ENCODE measurements at regions not wholly inside any gene's neighbourhood (a gene's known extent, or its start where the extent isn't known, plus 50 kb on each side); places are given as distances from the start of the nearest gene placed in this dataset.

DNA sequence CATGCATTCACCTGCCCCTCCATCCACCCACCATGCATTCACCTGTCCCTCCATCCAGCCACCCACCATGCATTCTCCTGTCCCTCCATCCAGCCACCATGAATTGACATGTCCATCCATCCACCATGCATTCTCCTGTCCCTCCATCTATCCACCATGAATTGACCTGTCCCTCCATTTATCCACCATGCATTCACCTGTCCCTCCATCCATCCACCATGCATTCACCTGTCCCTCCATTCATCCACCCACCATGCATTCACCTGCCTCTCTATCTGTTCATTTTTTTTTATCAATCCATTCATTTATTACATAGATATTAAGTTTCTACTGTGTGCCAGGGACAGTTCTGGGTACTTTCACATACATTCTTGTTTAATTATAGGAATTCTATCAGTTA lies 69.2 kb downstream of the MYCN start:
- no peak for DNase-seq

DNA sequence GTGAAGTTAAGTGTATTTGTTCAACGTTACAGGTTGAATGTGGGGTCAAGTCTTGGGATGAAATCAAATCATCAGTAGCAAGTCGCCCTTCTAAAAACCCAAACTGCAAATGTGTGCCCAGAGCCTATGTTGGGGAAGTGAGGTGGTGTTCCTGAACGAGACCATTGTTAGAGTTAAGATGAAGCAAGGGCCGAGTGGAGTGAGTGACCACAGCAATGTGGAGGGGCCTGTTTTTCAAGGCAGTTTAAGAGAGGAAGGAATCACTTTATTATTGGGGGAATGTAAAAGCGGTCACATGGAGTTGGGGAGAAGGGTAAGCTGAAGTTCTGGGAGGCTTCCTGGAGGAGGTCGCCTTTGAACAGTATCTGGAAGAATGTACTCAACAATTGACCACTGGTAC lies 68.5 kb downstream of the MYCN start:
- no peak for DNase-seq

DNA sequence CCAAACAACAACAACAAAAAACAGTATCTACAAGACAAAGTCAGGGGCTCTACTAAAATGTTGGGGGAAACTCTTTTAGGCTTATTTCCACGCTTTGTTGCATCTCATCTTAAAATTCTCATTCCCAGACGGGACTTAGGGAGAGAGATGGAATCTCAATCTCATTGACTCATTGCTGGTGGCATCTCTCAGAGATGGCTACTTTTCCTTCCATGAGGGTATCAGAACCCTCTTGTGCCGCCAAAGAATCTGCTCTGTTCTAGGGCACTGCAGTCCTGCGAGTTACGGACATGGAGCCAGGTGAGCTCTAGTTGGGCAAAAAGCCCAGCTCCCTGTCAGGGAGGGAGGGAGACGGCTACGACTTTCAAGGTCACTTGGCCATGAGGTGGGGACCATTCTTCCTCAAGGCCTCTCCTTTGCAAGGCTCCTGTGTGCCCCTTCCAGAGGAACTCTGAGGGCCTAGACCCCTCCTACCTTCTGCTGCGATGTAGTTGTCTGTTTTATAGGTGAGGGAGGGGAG lies 68.0 kb downstream of the MYCN start:
- no peak for DNase-seq

DNA sequence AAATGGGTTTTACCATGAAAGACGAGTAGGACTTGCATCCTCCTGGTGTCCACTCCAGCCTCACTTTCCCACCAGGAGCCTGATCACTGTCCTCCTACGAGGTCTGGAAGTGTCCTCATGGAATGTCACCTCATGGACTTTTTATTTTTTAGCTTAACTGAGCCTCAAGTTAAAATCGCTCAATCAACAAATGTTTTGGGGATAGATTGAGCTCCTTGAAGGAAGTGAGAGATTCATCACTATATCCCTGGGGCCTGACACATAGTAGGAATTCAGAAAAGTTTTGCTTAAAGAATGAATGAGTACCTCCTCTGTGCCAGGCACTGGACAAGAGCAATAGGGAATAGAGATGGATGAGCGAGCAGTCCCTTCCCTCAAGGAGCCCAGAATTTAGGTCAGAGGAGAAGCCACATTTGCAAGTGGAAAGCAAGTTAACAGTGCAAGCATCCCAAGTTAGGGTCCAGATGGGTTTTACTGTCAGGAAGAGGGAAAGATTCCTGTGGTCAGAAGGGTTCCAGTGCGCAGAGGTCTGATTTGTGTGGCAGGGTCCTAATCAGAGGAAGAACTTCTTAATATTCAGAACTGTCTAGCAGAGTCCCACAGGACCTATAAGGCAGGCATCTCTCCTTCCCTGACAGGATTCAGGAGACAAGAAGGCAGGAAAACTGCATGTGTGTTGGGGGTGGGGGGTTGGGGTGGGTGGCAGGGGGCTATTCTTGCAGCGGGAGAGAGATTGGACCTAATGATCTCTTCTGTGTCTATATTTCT lies 67.0 kb downstream of the MYCN start:
- DNase-seq: no peak

DNA sequence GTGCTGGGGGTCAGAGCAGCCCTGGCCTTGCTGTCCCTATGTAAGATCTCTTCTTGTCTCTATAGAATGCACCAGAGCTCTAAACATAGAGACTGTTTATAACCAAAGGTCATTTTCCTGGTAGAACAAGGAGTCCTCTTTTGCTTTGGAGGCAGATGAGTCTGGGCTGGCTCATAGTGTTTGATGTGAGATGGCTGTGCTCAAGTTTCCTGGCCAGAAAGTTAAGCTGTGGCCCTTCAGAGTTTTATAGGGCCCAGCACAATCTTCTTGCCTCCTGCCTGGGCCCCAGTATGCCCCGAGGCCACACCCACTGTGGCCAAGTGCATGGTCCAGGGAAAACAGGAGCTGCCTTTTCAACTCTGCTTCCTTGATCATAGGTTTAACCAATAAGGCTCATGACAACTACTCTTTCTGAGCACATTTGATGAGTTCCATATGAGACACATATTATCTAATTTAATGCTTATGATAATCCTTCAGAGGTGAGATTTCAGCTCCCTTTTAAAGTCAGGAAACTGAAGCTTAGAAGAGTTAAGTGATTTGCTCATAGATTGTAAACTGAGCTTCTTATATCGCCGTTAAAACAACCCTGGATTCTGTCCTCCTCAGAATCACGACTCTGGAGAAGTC lies 66.3 kb downstream of the MYCN start:
- no peak for DNase-seq

DNA sequence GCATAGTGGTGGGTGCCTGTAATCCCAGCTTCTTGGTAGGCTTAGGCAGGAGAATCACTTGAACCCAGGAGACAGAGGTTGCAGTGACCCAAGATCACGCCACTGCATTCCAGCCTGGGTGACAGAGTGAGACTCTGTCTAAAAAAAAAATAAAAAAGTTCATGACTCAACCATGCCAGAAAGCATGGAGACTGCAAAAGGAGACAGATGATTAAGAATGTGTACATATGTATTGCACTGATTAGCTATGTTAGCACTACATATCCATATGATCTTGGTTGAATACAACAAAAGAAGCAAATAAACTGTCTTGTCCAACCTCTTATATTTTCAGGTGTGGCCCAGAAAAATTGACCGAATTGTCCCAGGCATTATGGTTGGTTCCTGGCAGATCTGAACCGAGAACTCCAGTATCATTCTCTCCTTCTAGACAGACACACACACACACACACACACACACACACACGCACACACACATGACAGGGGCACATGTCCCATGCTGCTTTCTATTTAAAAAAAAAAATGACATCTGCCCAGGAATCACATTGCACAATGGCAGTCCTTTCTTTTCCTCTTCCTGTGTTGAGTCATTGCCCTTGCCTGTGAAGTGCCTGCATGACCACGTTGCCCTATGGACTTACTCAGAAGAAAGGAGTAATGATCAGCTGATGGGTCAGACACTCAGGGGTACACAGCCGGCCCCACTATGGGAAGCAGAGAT lies 65.6 kb downstream of the MYCN start:
- no peak for DNase-seq

DNA sequence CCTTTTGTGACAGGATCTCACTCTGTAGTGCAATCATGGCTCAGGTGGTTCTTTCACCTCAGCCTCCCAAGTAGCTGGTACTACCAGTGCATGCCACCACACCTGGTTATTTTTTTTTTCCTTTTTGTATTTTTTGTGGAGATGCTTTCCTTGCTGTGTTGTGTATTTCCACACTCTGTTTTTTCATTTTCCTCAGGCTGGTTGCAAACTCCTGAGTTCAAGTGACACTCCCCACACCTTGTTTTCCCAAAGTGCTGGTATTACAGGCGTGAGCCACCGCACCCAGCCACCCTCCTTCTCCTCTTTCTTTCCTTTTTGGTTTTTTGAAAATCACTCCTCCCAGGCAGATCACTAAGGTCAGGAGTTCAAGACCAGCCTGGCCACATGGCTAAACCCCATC lies 65.0 kb downstream of the MYCN start:
- no peak for DNase-seq

DNA sequence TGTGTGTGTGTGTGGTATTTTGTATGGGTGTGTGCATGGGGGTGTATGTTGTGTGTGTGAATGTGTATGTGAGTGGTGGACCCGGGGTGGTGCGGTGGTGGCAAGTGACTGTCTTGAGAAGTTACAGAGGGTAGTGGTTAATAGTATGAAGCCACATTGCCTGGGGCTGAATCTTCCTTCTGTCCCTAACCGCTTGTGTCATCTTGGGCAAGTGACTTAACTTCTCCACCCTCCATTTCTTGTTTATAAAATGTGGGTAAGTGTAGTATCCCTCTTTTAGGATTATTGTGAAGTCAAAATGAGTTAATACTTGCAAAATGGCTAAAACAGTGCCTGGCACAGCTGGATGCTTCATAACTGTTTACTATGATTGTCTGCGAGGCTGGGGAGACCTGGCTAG lies 63.5 kb downstream of the MYCN start:
- no peak for DNase-seq

DNA sequence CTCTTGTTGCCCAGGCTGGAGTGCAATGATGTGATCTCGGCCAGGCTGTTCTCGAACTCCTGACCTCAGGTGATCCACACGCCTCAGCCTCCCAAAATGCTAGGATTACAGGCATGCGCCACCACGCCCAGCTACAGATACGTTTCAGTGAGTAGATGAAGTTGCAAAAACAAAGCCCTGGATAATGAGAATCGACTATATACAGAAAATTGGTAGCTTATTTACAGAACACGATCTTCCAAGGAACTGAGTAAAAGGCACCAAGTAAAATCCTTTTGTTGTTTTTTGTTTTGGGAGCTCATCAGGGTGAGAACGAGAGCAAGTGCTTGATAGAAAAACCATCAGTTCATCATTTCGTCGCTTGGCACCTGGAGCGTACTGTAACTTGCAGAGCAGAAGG lies 62.8 kb downstream of the MYCN start:
- no peak for DNase-seq

DNA sequence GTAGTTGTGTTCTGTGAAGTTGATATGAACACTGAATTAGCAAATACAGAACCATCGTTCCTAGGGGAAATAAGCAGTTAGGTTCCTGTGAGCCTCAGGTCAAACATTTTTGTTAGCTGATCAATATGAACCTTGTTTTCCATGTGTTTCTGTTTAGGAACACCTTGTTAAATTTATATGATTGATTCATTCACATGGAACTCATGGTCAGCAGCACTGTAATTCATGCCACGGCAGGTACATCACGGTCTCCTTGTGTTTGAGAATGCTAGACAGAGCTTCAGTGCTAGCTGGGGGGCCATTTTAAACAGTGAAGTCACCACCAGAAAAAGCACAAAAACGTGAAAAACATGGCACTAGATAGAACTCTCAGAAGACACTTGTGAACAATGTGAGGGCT lies 62.2 kb downstream of the MYCN start:
- no peak for DNase-seq

DNA sequence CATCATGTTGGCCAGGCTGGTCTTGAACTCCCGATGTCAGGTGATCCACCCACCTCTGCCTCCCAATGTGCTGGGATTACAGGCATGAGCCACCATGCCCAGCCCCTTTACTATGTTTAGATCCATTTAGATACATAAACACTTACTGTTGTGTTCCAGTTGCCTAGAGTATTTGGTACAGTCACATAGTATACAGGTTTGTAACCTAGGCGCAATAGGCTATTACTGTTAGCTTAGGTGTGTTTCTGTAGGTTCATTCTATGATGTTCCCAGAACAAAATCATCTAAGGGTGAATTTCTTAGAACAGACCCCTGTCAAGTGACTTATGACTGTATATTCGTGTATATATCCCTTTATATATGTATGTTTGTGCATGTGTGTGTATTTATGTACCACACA lies 61.8 kb downstream of the MYCN start:
- no peak for DNase-seq

DNA sequence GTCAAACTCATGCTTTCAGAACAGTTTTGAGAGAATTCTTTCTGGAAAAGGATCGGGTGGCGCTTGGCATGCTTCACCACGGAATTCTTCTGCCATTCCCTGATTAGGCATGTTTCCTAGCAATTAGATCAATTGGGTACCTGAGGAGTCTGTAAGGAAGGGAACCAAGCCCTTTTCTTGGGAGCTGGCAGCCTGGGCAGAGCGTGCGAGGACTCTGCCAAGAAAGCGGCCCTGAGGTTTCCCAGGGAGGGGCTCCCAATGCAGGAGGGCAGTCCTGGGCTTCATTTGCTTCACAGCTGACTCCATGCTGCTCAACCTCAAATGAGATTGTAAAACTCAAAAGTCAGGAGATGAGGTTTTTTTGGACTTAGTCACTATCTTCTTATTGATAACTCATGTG lies 60.3 kb downstream of the MYCN start:
- DNase-seq: no peak

DNA sequence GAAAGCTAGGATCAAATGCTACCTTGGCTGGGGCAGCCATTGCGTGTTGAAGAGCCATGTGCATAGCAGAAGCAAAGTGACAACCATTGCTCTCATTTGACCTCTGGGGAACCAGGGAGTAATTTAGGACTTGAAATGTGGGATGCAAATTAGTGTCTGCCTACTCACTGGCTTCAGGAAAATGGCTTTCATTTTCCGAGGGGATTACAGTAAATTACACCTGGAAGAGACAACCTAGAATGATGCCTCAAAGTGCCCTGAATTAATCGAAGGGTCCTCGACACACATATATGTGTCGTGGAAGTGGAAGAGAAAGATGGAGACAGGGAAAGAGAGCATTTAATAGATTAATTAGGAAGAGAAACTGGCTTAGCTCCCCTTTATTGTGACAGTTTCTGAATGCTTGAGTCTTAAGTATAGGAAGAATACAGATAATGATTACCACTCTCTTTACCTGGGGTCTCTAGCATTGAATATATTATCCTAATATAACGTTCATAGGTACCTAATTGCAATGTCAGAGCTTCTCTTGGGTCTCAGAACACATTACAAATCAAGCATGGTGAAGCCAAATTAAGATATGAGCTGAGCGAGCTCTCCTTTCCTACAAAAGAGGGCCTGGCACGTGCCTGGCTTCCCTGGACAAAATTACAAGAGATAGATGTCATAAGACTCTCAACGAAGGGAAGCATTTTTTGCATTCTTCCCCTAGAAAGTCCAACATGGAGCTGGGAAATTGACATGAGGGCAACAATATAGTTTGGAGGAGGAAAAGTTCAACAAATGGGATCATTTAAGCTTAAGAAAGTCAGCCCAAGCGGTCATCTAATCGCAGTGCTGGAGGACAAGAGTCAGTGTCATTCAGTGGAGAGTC lies 59.5 kb downstream of the MYCN start:
- no peak for DNase-seq

DNA sequence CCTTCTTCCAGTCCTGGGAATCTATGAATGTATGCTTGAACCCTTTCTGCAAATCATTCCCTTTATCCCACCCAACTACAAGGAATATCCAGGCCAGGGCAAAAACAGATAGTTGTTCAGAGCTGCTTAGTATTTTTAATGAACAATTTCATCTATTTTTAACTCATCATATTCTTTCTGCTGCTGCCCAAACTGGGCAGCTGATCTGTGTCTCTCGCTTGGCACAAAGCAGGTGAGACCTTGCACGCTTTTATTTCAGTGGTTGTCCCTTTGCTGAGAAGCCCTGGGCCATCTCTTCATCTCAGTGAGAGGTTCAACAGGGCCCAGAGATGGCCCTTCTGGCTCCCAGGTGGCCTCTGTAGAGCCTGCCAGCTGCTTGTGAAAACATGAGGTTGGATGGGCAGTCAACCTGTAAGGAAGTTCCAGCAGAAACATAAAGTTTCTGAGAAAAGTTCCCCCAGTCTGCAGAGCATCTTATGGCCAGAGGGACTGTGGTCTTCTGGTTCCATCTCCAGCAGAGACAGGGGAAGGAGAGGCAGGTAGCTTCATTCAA lies 57.5 kb downstream of the MYCN start:
- no peak for DNase-seq

DNA sequence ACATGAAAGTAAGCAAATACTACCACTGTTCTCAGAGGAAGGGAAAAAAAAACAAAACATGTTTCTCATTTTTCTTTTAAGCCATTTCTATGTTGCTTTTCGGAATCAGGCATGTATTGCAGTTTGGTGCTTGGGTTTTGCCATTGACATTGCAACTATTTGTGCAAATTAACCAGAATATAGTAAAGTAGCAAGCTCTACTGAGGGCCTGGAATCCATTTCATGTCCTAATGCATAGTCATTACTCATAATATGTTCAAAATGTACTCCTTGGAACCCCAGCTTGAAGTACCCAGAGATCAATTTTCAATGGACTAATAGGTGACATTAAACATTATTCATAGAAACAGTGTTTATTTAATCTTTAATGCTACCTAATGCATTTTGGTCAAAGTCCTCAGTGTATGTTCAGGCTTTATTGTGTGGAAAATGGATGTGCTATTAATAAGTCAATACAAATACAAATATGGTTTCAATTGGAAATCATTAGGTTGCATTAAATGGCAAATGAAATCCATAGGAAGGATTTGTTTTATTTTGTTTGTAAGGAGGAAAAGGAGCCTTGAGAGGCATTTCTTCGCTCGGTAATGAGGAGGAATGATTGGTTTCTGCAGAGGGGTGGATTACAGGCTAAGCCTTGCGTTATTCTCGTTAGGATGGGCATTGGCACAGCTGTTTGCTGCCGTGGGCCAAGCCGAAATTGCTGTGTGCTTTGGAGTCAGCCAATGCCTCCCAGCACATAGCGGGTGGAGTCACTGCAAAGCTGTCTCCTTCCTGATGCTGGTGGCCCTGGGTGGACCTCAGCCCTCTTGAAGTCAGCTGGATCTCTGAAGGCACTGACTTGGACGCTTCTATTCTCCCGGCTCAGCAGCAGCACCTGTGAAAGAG lies 56.4 kb downstream of the MYCN start:
- DNase-seq: no peak

Data from T1000 (cell line).